Hematopoietic multipotent progenitor cell treated with erythropoietin and hydrocortisone succinate and interleukin-3 and kit ligand, for 15 days (in vitro differentiated cells): ENCODE measurements at regions not wholly inside any gene's neighbourhood (a gene's known extent, or its start where the extent isn't known, plus 50 kb on each side); places are given as distances from the start of the nearest gene placed in this dataset.

Source experiments
- DNase-seq: peaks from one replicate; pipeline ENCODE4 v3.0.0-alpha.2; 2015; ENCODE audit warnings: low spot score

DNA sequence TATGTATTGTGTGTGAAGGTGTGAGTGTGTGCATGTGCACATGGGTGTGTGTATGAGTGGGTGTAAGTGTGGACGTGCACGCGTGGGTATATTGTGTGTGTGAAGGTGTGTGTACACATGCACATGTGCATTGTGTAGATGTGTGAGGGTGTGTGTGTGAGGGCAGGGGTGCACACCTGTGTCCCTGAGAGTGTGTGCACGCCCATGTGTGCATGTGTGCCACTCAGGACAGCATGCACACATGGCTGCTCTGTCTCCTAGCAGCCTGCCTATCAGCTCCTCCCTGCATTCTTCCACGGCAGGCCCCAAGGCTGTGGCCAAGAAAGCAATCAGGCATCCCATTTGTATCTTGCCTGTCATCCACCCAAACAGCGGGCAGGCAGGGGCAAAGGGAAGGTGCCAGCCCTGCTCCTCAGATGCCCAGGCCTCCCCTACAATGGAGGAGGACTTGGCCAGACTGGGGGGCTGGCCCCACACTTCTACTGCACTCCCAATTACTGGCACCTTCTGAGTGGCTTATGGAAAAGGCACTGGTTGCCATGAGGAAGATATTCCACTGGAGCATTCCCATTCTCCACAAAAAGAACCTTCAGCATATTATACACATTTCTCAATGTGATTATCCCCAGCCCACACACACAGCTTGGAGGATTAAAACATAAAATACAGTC lies 380.4 kb upstream of the ZMIZ1 start:
- no peak for DNase-seq

DNA sequence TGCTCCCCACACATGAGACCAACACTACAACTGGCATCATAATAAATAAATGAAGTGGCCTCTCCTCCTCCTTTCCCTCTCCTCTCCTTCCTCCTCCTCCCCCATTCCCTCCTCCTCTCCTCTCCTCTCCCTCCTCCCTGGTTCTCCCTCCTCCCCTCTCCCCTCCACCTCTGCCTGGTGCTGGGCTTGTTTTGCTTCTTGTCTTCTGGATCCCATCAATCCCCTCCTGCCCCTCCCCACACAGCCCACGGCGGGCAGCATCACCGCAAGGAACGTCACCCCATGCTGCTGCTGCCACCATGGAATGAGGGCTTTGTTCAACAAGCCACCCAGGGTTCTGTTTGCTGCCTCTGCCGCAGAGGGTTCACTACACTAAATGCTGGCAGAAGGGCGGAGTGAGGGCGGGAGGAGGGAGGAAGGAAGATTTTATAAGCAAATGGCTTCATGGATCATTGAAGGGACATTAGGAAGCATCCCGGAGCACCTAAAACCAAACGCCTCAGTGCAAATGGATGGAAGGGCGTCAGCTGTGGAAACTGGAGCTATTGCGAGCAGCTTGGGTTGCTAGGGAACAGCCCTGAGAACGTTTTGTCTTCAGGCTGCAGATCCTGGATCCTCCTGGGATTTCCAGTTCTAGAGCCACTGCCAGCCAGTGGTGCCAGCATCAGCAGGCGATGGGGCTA lies 379.7 kb upstream of the ZMIZ1 start:
- no peak for DNase-seq

GRCh38 chr10:78689584-78689935 lies 379.2 kb upstream of the ZMIZ1 start:
- DNase-seq, result no peak

DNA sequence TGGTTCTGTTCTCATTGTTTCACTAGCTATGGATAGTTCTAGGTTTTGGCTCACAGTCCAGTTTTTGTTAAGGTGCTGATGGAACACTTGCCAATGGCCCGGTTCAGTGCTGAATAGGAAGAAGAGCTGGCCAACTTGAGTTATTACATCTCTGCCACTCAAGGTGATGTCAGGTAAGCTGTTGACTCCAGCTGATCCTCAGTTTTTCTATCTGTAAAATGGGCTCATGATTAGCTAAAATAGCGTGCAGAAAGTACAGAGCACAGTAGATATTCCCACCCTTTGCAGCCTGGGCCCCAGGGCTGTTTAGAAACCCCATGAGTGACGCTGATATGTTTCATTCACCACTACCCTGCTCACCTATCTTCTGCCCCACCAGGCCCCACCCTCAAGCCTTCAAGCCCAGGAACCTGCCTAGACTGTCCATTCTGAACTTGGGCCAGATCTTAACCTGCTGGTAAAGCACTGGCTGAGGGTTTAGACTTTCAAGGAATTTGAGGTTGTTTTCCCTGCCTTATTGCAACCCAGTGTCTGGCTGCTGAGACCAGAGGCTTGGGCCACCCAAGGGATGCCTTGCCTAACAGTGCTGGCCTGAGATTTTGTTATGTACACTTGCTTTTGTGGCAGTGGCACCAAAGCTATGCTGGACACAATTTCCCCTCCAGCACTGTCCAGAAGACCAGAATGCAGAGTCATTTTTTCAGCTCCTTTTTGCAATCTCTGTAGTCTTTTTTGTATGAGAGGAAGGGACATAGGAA lies 378.2 kb upstream of the ZMIZ1 start:
- no peak for DNase-seq

DNA sequence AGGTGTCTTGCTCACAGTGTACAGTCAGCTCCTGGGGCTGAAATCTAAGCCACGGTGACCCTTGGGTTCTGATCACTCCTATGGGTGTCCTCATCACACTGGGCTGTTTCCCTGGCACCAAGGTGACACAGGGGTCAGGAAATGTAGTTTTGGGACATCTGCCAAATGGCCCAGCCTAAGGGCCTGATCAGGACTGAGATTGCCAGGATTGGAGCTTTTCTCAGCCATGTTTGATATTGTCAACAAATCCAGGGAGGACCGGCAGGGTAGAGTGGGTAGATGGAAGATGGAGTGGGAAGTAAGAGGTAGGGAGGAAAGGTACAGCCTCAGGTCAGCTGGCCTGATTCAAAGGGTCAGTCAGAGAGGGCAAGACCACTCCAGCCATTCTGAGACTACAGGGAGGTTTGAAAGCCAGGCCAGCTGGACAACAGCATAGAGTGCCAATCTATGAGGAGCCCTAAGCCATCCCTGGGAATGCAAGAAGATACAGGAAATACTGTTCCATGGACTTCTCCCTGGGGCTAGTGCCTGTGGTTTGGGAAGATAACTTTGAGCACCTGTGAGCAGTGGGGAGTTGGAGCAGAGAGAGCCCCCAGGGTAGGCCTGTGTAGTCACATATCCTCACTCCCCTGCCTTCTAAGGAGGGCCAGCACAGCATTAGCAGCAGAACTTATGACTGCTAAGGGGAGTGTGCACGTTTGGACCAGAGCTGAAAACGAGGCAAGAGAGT lies 377.3 kb upstream of the ZMIZ1 start:
- no peak for DNase-seq

- no peak for DNase-seq
These were observed 376.7 kb upstream of the ZMIZ1 start for GRCh38 chr10:78692071-78692470.

DNA sequence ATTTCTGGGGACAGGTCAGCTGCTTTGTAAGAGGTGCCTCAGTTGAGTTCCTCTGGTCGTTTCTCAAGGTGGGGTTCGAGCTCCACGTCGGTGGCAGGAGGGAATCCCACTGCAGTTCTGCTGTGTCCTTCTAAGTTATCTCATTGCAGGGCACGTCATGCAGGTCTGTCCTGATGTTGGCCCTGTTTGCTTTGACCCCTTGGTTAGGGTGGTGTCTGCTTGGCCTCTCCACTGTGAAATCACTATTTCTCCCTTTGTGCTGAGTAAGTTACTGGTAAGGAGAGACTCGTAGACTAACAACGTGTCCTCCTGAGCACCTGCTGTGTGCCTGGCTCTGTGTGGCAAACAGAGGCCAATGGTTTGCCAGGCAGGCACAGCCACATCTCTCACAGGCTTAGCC lies 372.9 kb upstream of the ZMIZ1 start:
- no peak for DNase-seq

DNA sequence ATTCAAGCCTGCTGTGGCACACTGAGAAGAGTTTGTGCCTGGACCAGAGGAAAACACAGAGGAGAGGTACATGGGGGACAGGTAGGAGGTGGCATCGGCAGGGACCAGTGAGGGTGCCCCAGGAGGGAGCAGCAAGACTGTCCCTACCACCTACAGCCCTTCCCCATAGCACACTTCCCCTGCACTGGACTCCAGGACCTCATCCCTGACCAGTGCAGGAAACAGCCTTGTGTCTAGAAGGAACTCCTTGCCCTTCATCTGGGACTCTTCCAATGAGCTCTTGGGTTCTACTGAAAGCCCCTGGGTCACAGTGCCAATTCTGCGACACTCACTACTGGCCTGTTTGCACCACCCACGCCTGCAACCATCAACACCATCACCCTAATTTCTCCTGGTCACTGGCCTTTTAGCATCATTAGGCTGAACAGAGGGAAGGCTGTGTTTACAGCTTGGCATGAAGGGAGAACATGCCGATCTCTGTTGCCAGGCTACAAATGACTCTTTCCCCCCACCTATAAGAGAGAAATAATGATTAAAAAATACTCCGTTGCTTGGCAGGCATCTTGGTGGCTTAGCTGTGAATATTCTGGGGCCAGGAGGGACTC lies 371.9 kb upstream of the ZMIZ1 start:
- DNase-seq, result no peak

DNA sequence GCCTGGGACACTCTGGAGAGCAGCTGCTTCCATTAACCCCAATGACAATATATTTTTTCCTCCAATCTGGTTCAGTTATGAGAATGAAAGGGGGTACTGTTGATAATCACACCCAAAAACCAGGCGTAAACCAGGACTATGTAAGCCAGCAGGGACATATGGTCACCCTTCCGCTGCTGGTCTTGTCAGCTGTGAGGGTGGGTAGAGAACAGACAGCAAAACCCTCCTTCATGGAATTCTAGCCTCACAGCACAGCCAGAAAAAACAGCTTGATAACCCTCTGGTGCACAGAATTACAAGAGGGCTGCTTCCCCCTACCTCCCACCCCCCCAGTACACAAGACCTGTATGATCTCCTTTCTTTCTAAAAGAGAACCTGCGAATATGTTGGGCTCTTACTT lies 368.8 kb upstream of the ZMIZ1 start:
- DNase-seq, result no peak

DNA sequence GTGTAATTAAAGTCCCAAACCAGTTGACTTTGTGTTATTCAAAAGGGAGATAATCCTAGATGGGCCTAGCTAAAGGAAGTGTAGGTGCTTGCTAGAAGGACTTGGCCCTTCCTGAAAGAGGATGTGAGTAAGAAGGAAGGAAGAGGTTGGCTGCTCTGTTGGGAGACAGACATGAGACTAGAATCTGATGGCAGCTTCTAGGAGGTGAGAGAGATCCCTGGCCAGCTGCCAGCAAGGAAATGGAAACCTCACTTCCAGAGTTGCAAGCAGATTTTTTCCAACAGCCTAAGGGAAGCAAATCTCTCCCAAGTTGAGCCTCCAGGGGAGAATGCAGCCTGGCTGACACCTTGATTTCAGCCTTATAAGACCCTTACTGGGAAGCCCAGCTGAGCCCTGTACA lies 368.4 kb upstream of the ZMIZ1 start:
- no peak for DNase-seq

- DNase-seq, result no peak
These were observed 367.8 kb upstream of the ZMIZ1 start for GRCh38 chr10:78700816-78701520.

GRCh38 chr10:78702186-78702585 lies 366.6 kb upstream of the ZMIZ1 start:
- DNase-seq, result no peak

- DNase-seq, result no peak
These were observed 365.9 kb upstream of the ZMIZ1 start for GRCh38 chr10:78702876-78703275.

GRCh38 chr10:78703593-78703992 lies 365.2 kb upstream of the ZMIZ1 start:
- DNase-seq, result no peak

- no peak for DNase-seq
These were observed 362.5 kb upstream of the ZMIZ1 start for GRCh38 chr10:78706256-78706655.

GRCh38 chr10:78706726-78707540 lies 361.8 kb upstream of the ZMIZ1 start:
- DNase-seq, result no peak

- no peak for DNase-seq
These were observed 361.0 kb upstream of the ZMIZ1 start for GRCh38 chr10:78707745-78708144.

DNA sequence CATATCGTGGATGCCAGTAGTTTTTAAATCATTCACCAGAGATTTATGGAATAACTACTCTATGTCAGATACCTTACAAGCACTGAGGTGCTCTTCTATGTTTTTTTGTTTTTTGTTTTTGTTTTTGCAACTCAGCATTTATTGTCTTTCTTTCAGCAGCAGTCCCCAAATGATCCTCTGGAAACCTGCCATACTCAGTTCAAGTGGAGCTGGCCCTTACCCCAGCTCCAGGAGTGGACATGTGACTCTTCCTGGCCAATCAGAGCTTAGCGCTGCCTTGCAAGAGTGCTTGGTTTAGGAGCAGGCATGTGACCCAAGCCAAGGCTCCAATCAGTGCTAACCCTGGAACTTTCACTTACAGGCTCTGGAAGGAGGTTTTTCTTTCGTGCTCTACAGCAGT lies 356.6 kb upstream of the ZMIZ1 start:
- DNase-seq, result no peak

DNA sequence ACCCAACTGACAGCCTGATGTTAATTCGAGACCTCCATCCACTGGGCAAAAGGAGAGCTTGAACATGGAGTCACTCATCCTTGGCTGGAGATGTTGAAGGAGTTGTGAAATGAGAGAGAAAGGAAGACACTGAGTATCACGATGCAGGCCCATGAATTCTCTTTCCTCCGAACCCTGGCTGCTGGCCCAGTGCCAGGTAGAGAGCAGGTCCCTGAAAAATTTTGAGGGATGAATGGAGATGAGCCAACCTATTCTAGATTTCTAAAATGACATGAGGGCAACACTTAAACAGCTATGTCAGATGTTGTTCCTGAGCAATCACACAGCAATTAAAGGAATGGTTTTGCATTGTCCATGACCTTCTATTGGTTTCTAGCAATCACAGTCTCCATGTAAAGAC lies 355.1 kb upstream of the ZMIZ1 start:
- no peak for DNase-seq

GRCh38 chr10:78714225-78714624 lies 354.5 kb upstream of the ZMIZ1 start:
- no peak for DNase-seq

DNA sequence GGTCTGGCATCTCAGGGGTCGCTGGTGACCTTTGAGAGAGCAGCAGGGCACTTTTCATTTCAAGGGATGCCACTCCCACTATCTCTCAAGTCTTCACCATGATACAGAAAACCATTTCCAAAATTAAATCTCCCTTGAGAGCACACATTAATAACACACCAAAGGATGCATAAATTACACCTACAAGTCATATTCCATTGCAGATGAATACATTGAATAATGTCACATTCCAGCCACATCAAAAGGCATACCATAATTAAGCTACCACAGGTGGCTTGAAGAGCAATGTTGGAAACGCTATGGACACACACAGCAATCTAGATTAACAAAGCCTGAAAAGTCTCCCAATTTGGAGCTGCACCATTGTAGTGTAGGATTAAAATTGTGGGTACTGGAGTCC lies 353.3 kb upstream of the ZMIZ1 start:
- no peak for DNase-seq
